Inflammatory macrophage treated with lipopolysaccharide for 1 hour (primary cell): ENCODE measurements at regions not wholly inside any gene's neighbourhood (a gene's known extent, or its start where the extent isn't known, plus 50 kb on each side); places are given as distances from the start of the nearest gene placed in this dataset.
"Not testable (repeated sequence)": the region's sequence is repeated elsewhere in the genome, so short reads cannot be mapped to it uniquely, and the experiment has no call there.

Experiments
- DNase-seq, 2 donors: peaks; one replicate each; pipeline ENCODE4 v3.0.0-alpha.2; 2020 to 2022

- DNase-seq, result no peak
These were observed 144.2 kb upstream of the RAPGEF2 start for GRCh38 chr4:158958489-158959270.

- DNase-seq, result no peak
These were observed 140.5 kb upstream of the RAPGEF2 start for GRCh38 chr4:158962393-158962792.

- not testable (repeated sequence) for DNase-seq
These were observed 139.6 kb upstream of the RAPGEF2 start for GRCh38 chr4:158963282-158963681.

GRCh38 chr4:158964114-158964727, 138.7 kb upstream of the RAPGEF2 start:
- peak in 1 of 2 donors; percentile 7 for DNase-seq

- no peak for DNase-seq
These were observed 138.2 kb upstream of the RAPGEF2 start for GRCh38 chr4:158964728-158965124.

- no peak for DNase-seq
These were observed 137.7 kb upstream of the RAPGEF2 start for GRCh38 chr4:158965226-158965625.

GRCh38 chr4:158966091-158966490, 136.8 kb upstream of the RAPGEF2 start:
- no peak for DNase-seq

GRCh38 chr4:158968961-158969360, 133.9 kb upstream of the RAPGEF2 start:
- DNase-seq, result no peak

GRCh38 chr4:158970812-158971211, 132.1 kb upstream of the RAPGEF2 start:
- DNase-seq, result no peak

GRCh38 chr4:158974438-158974837, 128.4 kb upstream of the RAPGEF2 start:
- not testable (repeated sequence) for DNase-seq

- DNase-seq, result not testable (repeated sequence)
These were observed 122.2 kb upstream of the RAPGEF2 start for GRCh38 chr4:158980711-158981110.

- no peak for DNase-seq
These were observed 111.2 kb upstream of the RAPGEF2 start for GRCh38 chr4:158991534-158992155.

GRCh38 chr4:158993891-158994290, 109.0 kb upstream of the RAPGEF2 start:
- DNase-seq, result peak; percentile 17 to 21

GRCh38 chr4:158995040-158995439, 107.8 kb upstream of the RAPGEF2 start:
- no peak for DNase-seq

- DNase-seq, result no peak
These were observed 106.9 kb upstream of the RAPGEF2 start for GRCh38 chr4:158995965-158996364.

GRCh38 chr4:158996669-158997074, 106.2 kb upstream of the RAPGEF2 start:
- peak; percentile 12 to 19 for DNase-seq

GRCh38 chr4:158997660-158998349, 105.1 kb upstream of the RAPGEF2 start:
- DNase-seq, result no peak

GRCh38 chr4:158998624-158999023, 104.3 kb upstream of the RAPGEF2 start:
- DNase-seq, result no peak

- no peak for DNase-seq
These were observed 103.7 kb upstream of the RAPGEF2 start for GRCh38 chr4:158999166-158999682.

GRCh38 chr4:158999849-159000248, 103.0 kb upstream of the RAPGEF2 start:
- no peak for DNase-seq

- no peak for DNase-seq
These were observed 99.9 kb upstream of the RAPGEF2 start for GRCh38 chr4:159002950-159003349.

GRCh38 chr4:159003420-159004253, 99.2 kb upstream of the RAPGEF2 start:
- DNase-seq, result no peak
